ENCODE measurements at regions not wholly inside any gene's neighbourhood (a gene's known extent, or its start where the extent isn't known, plus 50 kb on each side); places are given as distances from the start of the nearest gene placed in this dataset.
"Not testable (repeated sequence)": the region's sequence is repeated elsewhere in the genome, so short reads cannot be mapped to it uniquely, and the experiment has no call there.

DNA sequence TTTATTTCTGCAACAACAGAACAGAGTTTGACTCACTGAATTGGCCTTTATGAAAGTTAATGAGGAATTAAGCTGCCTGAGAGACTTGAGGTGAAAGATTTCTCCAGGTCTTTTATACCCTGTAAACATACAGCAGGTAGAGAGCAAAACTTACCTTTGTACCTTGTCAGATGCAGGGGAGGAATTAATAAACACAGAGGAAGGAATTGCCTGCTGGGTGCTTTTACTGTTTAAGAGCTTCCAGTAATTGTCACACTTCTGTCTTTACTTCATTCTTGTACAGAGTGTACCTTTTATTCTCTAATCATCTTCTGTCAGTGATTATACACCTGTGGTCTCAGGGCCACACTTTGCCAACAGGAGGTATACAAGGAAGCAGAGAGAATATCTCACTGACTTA, 94.0 kb upstream of the GRIN3A start:
- H3K9ac ChIP-seq (ENCODE audit: low read depth in 1 of 2, low read length in 2 of 2): no peak overlapping the region
- H3K36me3 ChIP-seq (ENCODE audit: control insufficient read depth in 4 of 4, insufficient read depth in 3 of 4, low read depth in 1 of 4, low read length in 3 of 4): no peaks in the 10 kb centered on the region
- H3K9me3 ChIP-seq (ENCODE audit: control insufficient read depth in 4 of 4, low read length in 3 of 4): no peaks in the 10 kb centered on the region
- TF ChIP-seq RXRA (IDR thresholded peaks at IDR 0.05) (no peak), YY1 (IDR thresholded peaks at IDR 0.05) (no peak), TAF1 (conservative IDR thresholded peaks at IDR 0.05) (no peak), EGR1 (IDR thresholded peaks at IDR 0.05; ENCODE audit: low read depth in 2 of 2) (no peak), RAD21 (IDR thresholded peaks at IDR 0.05) (no peak), ZBTB33 (IDR thresholded peaks at IDR 0.05) (no peak), GABPA (IDR thresholded peaks at IDR 0.05 in 1 of 2, conservative IDR thresholded peaks at IDR 0.05 in 1 of 2) (no peak), ATF3 (IDR thresholded peaks at IDR 0.05) (no peak), HNF4G (IDR thresholded peaks at IDR 0.05) (no peak), FOXA1 (IDR thresholded peaks at IDR 0.05) (no peak), NR2F2 (IDR thresholded peaks at IDR 0.05) (no peak), SP1 (IDR thresholded peaks at IDR 0.05) (no peak)
- TF ChIP-seq, protein P1, sequence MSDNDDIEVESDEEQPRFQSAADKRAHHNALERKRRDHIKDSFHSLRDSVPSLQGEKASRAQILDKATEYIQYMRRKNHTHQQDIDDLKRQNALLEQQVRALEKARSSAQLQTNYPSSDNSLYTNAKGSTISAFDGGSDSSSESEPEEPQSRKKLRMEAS (IDR thresholded peaks at IDR 0.05): no peak
- TF ChIP-seq, protein P2, sequence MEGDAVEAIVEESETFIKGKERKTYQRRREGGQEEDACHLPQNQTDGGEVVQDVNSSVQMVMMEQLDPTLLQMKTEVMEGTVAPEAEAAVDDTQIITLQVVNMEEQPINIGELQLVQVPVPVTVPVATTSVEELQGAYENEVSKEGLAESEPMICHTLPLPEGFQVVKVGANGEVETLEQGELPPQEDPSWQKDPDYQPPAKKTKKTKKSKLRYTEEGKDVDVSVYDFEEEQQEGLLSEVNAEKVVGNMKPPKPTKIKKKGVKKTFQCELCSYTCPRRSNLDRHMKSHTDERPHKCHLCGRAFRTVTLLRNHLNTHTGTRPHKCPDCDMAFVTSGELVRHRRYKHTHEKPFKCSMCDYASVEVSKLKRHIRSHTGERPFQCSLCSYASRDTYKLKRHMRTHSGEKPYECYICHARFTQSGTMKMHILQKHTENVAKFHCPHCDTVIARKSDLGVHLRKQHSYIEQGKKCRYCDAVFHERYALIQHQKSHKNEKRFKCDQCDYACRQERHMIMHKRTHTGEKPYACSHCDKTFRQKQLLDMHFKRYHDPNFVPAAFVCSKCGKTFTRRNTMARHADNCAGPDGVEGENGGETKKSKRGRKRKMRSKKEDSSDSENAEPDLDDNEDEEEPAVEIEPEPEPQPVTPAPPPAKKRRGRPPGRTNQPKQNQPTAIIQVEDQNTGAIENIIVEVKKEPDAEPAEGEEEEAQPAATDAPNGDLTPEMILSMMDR (IDR thresholded peaks at IDR 0.05; ENCODE audit: low read depth, low read length, missing input control): no peak
- TF ChIP-seq, protein P3, sequence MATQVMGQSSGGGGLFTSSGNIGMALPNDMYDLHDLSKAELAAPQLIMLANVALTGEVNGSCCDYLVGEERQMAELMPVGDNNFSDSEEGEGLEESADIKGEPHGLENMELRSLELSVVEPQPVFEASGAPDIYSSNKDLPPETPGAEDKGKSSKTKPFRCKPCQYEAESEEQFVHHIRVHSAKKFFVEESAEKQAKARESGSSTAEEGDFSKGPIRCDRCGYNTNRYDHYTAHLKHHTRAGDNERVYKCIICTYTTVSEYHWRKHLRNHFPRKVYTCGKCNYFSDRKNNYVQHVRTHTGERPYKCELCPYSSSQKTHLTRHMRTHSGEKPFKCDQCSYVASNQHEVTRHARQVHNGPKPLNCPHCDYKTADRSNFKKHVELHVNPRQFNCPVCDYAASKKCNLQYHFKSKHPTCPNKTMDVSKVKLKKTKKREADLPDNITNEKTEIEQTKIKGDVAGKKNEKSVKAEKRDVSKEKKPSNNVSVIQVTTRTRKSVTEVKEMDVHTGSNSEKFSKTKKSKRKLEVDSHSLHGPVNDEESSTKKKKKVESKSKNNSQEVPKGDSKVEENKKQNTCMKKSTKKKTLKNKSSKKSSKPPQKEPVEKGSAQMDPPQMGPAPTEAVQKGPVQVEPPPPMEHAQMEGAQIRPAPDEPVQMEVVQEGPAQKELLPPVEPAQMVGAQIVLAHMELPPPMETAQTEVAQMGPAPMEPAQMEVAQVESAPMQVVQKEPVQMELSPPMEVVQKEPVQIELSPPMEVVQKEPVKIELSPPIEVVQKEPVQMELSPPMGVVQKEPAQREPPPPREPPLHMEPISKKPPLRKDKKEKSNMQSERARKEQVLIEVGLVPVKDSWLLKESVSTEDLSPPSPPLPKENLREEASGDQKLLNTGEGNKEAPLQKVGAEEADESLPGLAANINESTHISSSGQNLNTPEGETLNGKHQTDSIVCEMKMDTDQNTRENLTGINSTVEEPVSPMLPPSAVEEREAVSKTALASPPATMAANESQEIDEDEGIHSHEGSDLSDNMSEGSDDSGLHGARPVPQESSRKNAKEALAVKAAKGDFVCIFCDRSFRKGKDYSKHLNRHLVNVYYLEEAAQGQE (IDR thresholded peaks at IDR 0.05): no peak
- no peak overlapping the region for H3K27ac ChIP-seq (ENCODE audit: low read depth in 1 of 2, low read length in 2 of 2)
- no peak overlapping the region for H3K4me3 ChIP-seq (ENCODE audit: low read depth in 1 of 3, low read length in 3 of 3)
- no peaks in the 10 kb centered on the region for H3K27me3 ChIP-seq (ENCODE audit: control insufficient read depth in 4 of 4, insufficient read depth in 4 of 4, low read length in 3 of 4)
- no peak for DNase-seq (ENCODE audit: low spot score)
- H3K4me1 ChIP-seq (ENCODE audit: control insufficient read depth in 4 of 4, insufficient read depth in 4 of 4, low read length in 3 of 4): no peaks in the 10 kb centered on the region

DNA sequence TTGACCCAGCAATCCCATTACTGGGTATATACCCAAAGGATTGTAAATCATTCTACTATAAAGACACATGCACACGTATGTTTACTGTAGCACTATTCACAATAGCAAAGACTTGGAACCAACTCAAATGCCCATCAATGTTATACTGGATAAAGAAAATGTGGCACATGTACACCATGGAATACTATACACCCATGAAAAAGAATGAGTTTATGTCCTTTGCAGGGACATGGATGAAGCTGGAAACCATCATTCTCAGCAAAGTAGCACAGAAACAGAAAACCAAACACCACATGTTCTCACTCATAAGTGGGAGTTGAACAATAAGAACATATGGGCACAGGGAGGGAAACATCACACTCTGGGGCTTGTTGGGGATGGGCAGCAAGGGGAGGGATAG, 83.0 kb upstream of the GRIN3A start:
- 95% methylated on average over 1 of the region's 1 CpG for WGBS
- DNase-seq (ENCODE audit: low spot score): not testable (repeated sequence)

DNA sequence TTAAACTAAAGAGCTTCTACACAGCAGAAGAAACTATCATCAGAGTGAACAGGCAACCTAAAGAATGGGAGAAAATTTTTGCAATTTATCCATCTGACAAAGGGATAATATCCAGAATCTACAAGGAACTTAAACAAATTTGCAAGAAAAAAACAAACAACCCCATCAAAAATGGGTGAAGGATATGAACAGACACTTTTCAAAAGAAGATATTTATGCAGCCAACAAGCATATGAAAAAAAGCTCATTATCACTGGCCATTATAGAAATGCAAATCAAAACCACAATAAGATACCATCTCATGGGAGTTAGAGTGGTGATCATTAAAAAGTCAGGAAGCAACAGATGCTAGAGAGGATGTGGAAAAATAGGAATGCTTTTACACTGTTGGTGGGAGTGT, 82.5 kb upstream of the GRIN3A start:
- not testable (repeated sequence) for H3K27ac ChIP-seq (ENCODE audit: low read depth in 1 of 2, low read length in 2 of 2); H3K4me3 ChIP-seq (ENCODE audit: low read depth in 1 of 3, low read length in 3 of 3); H3K36me3 ChIP-seq (ENCODE audit: control insufficient read depth in 4 of 4, insufficient read depth in 3 of 4, low read depth in 1 of 4, low read length in 3 of 4); H3K4me1 ChIP-seq (ENCODE audit: control insufficient read depth in 4 of 4, insufficient read depth in 4 of 4, low read length in 3 of 4); H3K9me3 ChIP-seq (ENCODE audit: control insufficient read depth in 4 of 4, low read length in 3 of 4); H3K27me3 ChIP-seq (ENCODE audit: control insufficient read depth in 4 of 4, insufficient read depth in 4 of 4, low read length in 3 of 4); H3K9ac ChIP-seq (ENCODE audit: low read depth in 1 of 2, low read length in 2 of 2); DNase-seq (ENCODE audit: low spot score)

More for the DNA sequence above, 83.0 kb upstream of the GRIN3A start:
- not testable (repeated sequence) for H3K27ac ChIP-seq (ENCODE audit: low read depth in 1 of 2, low read length in 2 of 2); H3K4me1 ChIP-seq (ENCODE audit: control insufficient read depth in 4 of 4, insufficient read depth in 4 of 4, low read length in 3 of 4); H3K9ac ChIP-seq (ENCODE audit: low read depth in 1 of 2, low read length in 2 of 2); H3K36me3 ChIP-seq (ENCODE audit: control insufficient read depth in 4 of 4, insufficient read depth in 3 of 4, low read depth in 1 of 4, low read length in 3 of 4); H3K27me3 ChIP-seq (ENCODE audit: control insufficient read depth in 4 of 4, insufficient read depth in 4 of 4, low read length in 3 of 4); H3K9me3 ChIP-seq (ENCODE audit: control insufficient read depth in 4 of 4, low read length in 3 of 4); H3K4me3 ChIP-seq (ENCODE audit: low read depth in 1 of 3, low read length in 3 of 3)

Measured in liver (tissue), 8 donors.